ENCODE measurements at regions not wholly inside any gene's neighbourhood (a gene's known extent, or its start where the extent isn't known, plus 50 kb on each side); places are given as distances from the start of the nearest gene placed in this dataset.
"Not testable (repeated sequence)": the region's sequence is repeated elsewhere in the genome, so short reads cannot be mapped to it uniquely, and the experiment has no call there.

DNA sequence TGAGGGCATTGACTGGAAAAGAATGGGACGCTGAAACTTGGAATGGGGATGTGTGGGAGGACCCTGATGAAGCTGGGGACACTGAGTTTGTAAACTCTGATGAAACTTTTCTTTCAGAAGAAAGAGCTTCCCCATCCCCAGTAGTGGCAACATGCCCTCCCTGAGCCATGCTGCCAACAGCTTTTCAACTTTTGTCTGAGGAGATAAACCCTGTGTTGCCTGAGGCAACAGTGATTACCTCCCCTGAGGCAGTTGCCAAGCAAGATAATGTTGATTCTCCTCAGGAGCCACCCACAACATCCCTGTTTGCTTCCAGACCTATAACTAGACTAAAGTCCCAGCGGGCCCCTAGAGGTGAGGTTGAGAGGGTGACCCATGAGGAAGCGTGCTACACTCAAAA, 134.2 kb upstream of the DAB1 start:
- not testable (repeated sequence) for H3K27me3 ChIP-seq (ENCODE audit: control insufficient read depth, insufficient read depth, low read length); H3K27ac ChIP-seq (ENCODE audit: low read depth, low read length); H3K4me3 ChIP-seq (ENCODE audit: low read depth, low read length); H3K9me3 ChIP-seq (ENCODE audit: control insufficient read depth, insufficient read depth, low read depth, low read length); H3K4me1 ChIP-seq (ENCODE audit: control insufficient read depth, insufficient read depth, low read length); H3K9ac ChIP-seq (ENCODE audit: low read length); H3K36me3 ChIP-seq (ENCODE audit: control insufficient read depth, insufficient read depth, low read length)

GRCh38 chr1:57553666-57554065, 129.8 kb upstream of the DAB1 start:
- H3K36me3 ChIP-seq (ENCODE audit: control insufficient read depth, insufficient read depth, low read length) = no peaks in the 10 kb centered on the region
- H3K9me3 ChIP-seq (ENCODE audit: control insufficient read depth, insufficient read depth, low read depth, low read length) = no peaks in the 10 kb centered on the region
- H3K4me1 ChIP-seq (ENCODE audit: control insufficient read depth, insufficient read depth, low read length) = peaks cover 31% of the 10 kb centered on the region
- H3K27ac ChIP-seq (ENCODE audit: low read depth, low read length) = no peak overlapping the region
- H3K4me3 ChIP-seq (ENCODE audit: low read depth, low read length) = no peak overlapping the region
- no peaks in the 10 kb centered on the region for H3K27me3 ChIP-seq (ENCODE audit: control insufficient read depth, insufficient read depth, low read length)
- no peak overlapping the region for H3K9ac ChIP-seq (ENCODE audit: low read length)

- no peaks in the 10 kb centered on the region for H3K36me3 ChIP-seq (ENCODE audit: control insufficient read depth, insufficient read depth, low read length)
- no peak overlapping the region for H3K4me3 ChIP-seq (ENCODE audit: low read depth, low read length)
- H3K27me3 ChIP-seq (ENCODE audit: control insufficient read depth, insufficient read depth, low read length) = no peaks in the 10 kb centered on the region
- H3K9ac ChIP-seq (ENCODE audit: low read length) = no peak overlapping the region
- no peaks in the 10 kb centered on the region for H3K9me3 ChIP-seq (ENCODE audit: control insufficient read depth, insufficient read depth, low read depth, low read length)
- no peak overlapping the region for H3K27ac ChIP-seq (ENCODE audit: low read depth, low read length)
- H3K4me1 ChIP-seq (ENCODE audit: control insufficient read depth, insufficient read depth, low read length) = peaks cover 31% of the 10 kb centered on the region
Observed at GRCh38 chr1:57551476-57551875, 127.6 kb upstream of the DAB1 start.

DNA sequence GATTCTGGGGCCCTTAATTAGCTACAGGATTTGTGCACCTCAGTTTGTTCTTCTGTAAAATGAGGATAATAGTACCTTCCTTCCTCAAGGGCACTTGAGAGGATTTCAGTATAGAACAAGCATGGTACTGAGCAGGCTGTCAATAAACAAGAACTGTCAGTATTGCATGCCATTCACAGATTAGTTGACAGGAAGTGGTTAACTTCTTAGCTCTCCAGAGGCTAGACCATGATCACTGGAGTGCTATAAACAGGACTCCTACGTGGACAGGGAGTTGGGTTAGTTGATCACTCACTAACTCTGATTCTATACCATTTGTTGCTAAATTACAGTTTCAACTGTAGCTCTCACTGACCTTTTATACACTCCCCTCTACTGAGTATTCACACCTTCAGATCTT, 126.2 kb upstream of the DAB1 start:
- no peaks in the 10 kb centered on the region for H3K27me3 ChIP-seq (ENCODE audit: control insufficient read depth, insufficient read depth, low read length)
- H3K36me3 ChIP-seq (ENCODE audit: control insufficient read depth, insufficient read depth, low read length) = no peaks in the 10 kb centered on the region
- H3K27ac ChIP-seq (ENCODE audit: low read depth, low read length) = no peak overlapping the region
- no peaks in the 10 kb centered on the region for H3K9me3 ChIP-seq (ENCODE audit: control insufficient read depth, insufficient read depth, low read depth, low read length)
- no peak overlapping the region for H3K9ac ChIP-seq (ENCODE audit: low read length)
- H3K4me1 ChIP-seq (ENCODE audit: control insufficient read depth, insufficient read depth, low read length) = peaks cover 31% of the 10 kb centered on the region
- no peak overlapping the region for H3K4me3 ChIP-seq (ENCODE audit: low read depth, low read length)

GRCh38 chr1:57549300-57549699, 125.4 kb upstream of the DAB1 start:
- H3K4me3 ChIP-seq (ENCODE audit: low read depth, low read length) = no peak overlapping the region
- no peak overlapping the region for H3K27ac ChIP-seq (ENCODE audit: low read depth, low read length)
- peaks cover 30% of the 10 kb centered on the region for H3K4me1 ChIP-seq (ENCODE audit: control insufficient read depth, insufficient read depth, low read length)
- no peak overlapping the region for H3K9ac ChIP-seq (ENCODE audit: low read length)
- no peaks in the 10 kb centered on the region for H3K9me3 ChIP-seq (ENCODE audit: control insufficient read depth, insufficient read depth, low read depth, low read length)
- H3K36me3 ChIP-seq (ENCODE audit: control insufficient read depth, insufficient read depth, low read length) = no peaks in the 10 kb centered on the region
- no peaks in the 10 kb centered on the region for H3K27me3 ChIP-seq (ENCODE audit: control insufficient read depth, insufficient read depth, low read length)

DNA sequence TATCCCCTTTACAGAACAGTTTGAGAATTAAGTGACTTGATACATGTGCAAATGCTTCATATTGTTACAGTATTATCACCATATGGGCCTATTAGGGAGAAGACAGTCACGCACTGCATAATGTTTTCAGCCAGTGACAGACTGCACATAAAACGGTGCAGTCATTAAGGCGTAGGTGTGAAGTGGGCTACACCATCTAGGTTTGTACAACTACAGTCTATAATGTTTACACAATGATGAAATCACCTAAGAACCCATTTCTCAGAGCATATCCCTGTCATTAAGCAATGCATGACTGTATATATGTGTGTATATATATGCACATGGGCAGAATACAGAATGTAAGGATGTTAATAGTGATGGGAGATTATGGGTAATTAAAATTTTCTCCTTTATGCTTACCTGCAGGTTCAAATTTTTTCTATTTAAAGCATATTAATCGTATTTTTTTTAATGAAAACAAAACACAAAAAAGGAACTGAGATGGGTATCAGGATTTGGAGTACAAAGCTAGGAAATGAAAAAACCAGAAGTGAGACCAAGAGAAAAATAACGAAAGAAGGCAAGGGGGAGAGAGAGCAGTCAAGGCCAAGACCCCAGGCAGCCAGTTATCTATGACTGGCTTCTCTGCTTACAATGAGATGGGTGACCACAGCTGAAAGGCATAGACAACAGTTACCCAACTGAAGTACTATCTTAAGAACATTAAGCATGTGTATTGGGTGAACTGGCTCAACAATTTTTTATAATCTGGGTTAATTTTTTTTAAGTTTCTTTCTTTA, 122.9 kb upstream of the DAB1 start:
- H3K27ac ChIP-seq (ENCODE audit: low read depth, low read length) = no peak overlapping the region
- no peak overlapping the region for H3K9ac ChIP-seq (ENCODE audit: low read length)
- no peak overlapping the region for H3K4me3 ChIP-seq (ENCODE audit: low read depth, low read length)
- peaks cover 13% of the 10 kb centered on the region for H3K4me1 ChIP-seq (ENCODE audit: control insufficient read depth, insufficient read depth, low read length)
- H3K36me3 ChIP-seq (ENCODE audit: control insufficient read depth, insufficient read depth, low read length) = no peaks in the 10 kb centered on the region
- H3K27me3 ChIP-seq (ENCODE audit: control insufficient read depth, insufficient read depth, low read length) = no peaks in the 10 kb centered on the region
- no peaks in the 10 kb centered on the region for H3K9me3 ChIP-seq (ENCODE audit: control insufficient read depth, insufficient read depth, low read depth, low read length)

- H3K9ac ChIP-seq (ENCODE audit: low read length) = no peak overlapping the region
- H3K27ac ChIP-seq (ENCODE audit: low read depth, low read length) = no peak overlapping the region
- H3K27me3 ChIP-seq (ENCODE audit: control insufficient read depth, insufficient read depth, low read length) = no peaks in the 10 kb centered on the region
- no peaks in the 10 kb centered on the region for H3K9me3 ChIP-seq (ENCODE audit: control insufficient read depth, insufficient read depth, low read depth, low read length)
- no peaks in the 10 kb centered on the region for H3K4me1 ChIP-seq (ENCODE audit: control insufficient read depth, insufficient read depth, low read length)
- no peaks in the 10 kb centered on the region for H3K36me3 ChIP-seq (ENCODE audit: control insufficient read depth, insufficient read depth, low read length)
- no peak overlapping the region for H3K4me3 ChIP-seq (ENCODE audit: low read depth, low read length)
Observed at GRCh38 chr1:57544345-57544744, 120.5 kb upstream of the DAB1 start.

DNA sequence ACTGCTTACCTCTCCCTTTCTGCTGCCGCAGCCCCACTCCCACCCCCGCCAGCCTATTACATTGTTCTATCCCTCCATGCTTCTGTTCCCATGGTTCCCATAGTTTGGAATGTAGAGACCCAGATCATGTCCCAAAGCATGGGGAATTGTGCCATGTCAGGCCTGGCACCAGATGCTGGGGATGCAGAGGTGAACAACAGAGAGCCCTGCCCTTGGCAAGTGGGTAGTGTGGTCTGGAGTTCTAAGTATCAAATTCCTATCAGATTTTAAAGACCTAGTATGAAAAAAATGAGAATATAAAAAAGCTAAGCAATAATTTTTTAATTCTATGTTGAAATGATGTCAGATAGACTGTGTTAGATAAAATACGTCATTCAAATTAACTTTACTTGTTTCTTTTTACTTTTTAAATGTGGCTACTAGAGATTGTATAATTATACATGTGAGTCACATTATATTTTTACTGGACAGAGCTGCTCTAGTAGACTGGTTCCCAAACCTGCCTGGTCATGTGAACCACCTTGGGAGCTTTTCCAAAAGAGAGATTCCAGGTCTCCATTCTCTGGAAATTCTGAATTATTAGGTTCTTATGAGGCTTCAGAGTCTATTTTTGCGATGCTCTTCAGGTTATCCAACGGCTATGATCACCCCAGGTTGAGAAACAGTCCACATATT, 113.0 kb upstream of the DAB1 start:
- peaks cover 14% of the 10 kb centered on the region for H3K4me1 ChIP-seq (ENCODE audit: control insufficient read depth, insufficient read depth, low read length)
- no peak overlapping the region for H3K4me3 ChIP-seq (ENCODE audit: low read depth, low read length)
- no peak overlapping the region for H3K9ac ChIP-seq (ENCODE audit: low read length)
- no peak overlapping the region for H3K27ac ChIP-seq (ENCODE audit: low read depth, low read length)
- H3K36me3 ChIP-seq (ENCODE audit: control insufficient read depth, insufficient read depth, low read length) = no peaks in the 10 kb centered on the region; the same call in 1 of the 2 replicates
- no peaks in the 10 kb centered on the region for H3K27me3 ChIP-seq (ENCODE audit: control insufficient read depth, insufficient read depth, low read length)
- H3K9me3 ChIP-seq (ENCODE audit: control insufficient read depth, insufficient read depth, low read depth, low read length) = peaks cover 8% of the 10 kb centered on the region

- H3K4me3 ChIP-seq (ENCODE audit: low read depth, low read length) = no peak overlapping the region
- no peak overlapping the region for H3K9ac ChIP-seq (ENCODE audit: low read length)
Observed at GRCh38 chr1:57532299-57532698, 108.4 kb upstream of the DAB1 start.

DNA sequence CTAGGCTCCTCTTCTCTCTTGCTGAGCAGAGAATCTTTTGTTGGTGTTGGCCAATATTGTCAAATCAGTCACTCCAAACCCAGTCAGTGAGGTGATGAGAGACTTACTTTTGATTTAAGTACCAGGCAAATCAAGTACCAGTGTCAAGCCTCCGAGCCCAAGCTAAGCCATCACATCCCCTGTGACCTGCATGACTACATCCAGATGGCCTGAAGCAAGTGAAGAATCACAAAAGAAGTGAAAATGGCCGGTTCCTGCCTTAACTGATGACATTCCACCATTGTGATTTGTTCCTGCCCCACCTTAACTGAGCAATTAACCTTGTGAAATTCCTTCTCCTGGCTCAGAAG, 107.0 kb upstream of the DAB1 start:
- Histone ChIP-seq H3K9me3 (ENCODE audit: control insufficient read depth, insufficient read depth, low read depth, low read length) (peaks cover 33% of the 10 kb centered on the region), H3K27ac (ENCODE audit: low read depth, low read length) (peak overlapping the region; percentile 58; the same call in 1 of the 2 replicates), H3K4me1 (ENCODE audit: control insufficient read depth, insufficient read depth, low read length) (peaks cover 22% of the 10 kb centered on the region; the same call in 1 of the 2 replicates)
- H3K27me3 ChIP-seq (ENCODE audit: control insufficient read depth, insufficient read depth, low read length); H3K9ac ChIP-seq (ENCODE audit: low read length); H3K36me3 ChIP-seq (ENCODE audit: control insufficient read depth, insufficient read depth, low read length); H3K4me3 ChIP-seq (ENCODE audit: low read depth, low read length): not testable (repeated sequence)

More at GRCh38 chr1:57532299-57532698, 108.4 kb upstream of the DAB1 start:
- H3K27me3 ChIP-seq (ENCODE audit: control insufficient read depth, insufficient read depth, low read length) = no peaks in the 10 kb centered on the region
- no peaks in the 10 kb centered on the region; the same call in 1 of the 2 replicates for H3K36me3 ChIP-seq (ENCODE audit: control insufficient read depth, insufficient read depth, low read length)
- no peak overlapping the region for H3K27ac ChIP-seq (ENCODE audit: low read depth, low read length)
- peaks cover 22% of the 10 kb centered on the region; the same call in 1 of the 2 replicates for H3K4me1 ChIP-seq (ENCODE audit: control insufficient read depth, insufficient read depth, low read length)
- peaks cover 29% of the 10 kb centered on the region for H3K9me3 ChIP-seq (ENCODE audit: control insufficient read depth, insufficient read depth, low read depth, low read length)

DNA sequence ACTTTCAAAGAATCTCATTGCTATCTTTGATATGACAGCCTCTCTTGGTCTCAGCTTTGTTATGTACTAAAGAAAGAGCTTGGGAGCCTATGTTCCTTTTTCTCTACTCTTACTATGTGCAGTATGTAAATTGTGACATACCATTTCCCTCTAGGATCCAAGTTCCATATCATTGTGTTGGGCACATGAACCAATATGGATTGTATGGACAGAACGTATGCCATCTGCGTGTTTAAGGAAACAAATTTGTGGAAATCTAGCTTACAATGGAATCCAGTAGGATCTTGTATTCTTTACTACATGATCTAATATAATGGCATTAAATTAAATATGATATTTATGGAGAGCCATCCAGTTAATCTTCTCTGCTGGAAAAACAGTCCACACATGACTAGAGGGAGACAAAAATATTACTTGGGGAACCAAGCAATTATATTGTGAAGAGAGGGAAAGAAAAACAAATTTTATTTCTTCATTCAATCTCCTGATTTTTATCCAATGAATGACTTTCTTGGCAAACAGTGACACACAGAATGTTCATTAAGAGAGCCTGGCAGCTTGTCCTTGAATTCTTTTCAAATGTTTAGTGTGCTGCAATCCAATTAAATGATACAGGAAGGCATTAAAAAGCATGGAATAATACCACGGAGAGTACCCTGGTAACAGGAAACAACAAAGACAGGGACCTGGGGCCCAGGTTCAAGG, 106.5 kb upstream of the DAB1 start:
- Histone ChIP-seq H3K27ac (ENCODE audit: low read depth, low read length) (peak overlapping the region; percentile 58; the same call in 1 of the 2 replicates), H3K27me3 (ENCODE audit: control insufficient read depth, insufficient read depth, low read length) (no peaks in the 10 kb centered on the region), H3K9ac (ENCODE audit: low read length) (no peak overlapping the region), H3K4me1 (ENCODE audit: control insufficient read depth, insufficient read depth, low read length) (peaks cover 22% of the 10 kb centered on the region; the same call in 1 of the 2 replicates), H3K36me3 (ENCODE audit: control insufficient read depth, insufficient read depth, low read length) (no peaks in the 10 kb centered on the region; the same call in 1 of the 2 replicates), H3K9me3 (ENCODE audit: control insufficient read depth, insufficient read depth, low read depth, low read length) (peaks cover 33% of the 10 kb centered on the region), H3K4me3 (ENCODE audit: low read depth, low read length) (no peak overlapping the region)

Data from HUES6 (cell line).